Lower leg skin (tissue), 3 donors: ENCODE measurements at regions not wholly inside any gene's neighbourhood (a gene's known extent, or its start where the extent isn't known, plus 50 kb on each side); places are given as distances from the start of the nearest gene placed in this dataset.
"Not testable (repeated sequence)": the region's sequence is repeated elsewhere in the genome, so short reads cannot be mapped to it uniquely, and the experiment has no call there.

ENCODE experiments used
- POLR2A ChIP-seq, 2 donors: fragments of 450-650 bp; IDR thresholded peaks; one replicate each; pipeline ENCODE4 v1.6.1; 2016 to 2017; ENCODE audit warnings: antibody characterized with exemption in 2 of 2, mild to moderate bottlenecking in 1 of 2, moderate library complexity in 1 of 2
- TF ChIP-seq, protein P1 (sequence below), 3 donors: fragments of 450-650 bp; IDR thresholded peaks; one replicate each; pipeline ENCODE4 v1.5.1; 2016; ENCODE audit warnings: antibody characterized with exemption in 3 of 3, mild to moderate bottlenecking in 3 of 3, moderate library complexity in 2 of 3

DNA sequence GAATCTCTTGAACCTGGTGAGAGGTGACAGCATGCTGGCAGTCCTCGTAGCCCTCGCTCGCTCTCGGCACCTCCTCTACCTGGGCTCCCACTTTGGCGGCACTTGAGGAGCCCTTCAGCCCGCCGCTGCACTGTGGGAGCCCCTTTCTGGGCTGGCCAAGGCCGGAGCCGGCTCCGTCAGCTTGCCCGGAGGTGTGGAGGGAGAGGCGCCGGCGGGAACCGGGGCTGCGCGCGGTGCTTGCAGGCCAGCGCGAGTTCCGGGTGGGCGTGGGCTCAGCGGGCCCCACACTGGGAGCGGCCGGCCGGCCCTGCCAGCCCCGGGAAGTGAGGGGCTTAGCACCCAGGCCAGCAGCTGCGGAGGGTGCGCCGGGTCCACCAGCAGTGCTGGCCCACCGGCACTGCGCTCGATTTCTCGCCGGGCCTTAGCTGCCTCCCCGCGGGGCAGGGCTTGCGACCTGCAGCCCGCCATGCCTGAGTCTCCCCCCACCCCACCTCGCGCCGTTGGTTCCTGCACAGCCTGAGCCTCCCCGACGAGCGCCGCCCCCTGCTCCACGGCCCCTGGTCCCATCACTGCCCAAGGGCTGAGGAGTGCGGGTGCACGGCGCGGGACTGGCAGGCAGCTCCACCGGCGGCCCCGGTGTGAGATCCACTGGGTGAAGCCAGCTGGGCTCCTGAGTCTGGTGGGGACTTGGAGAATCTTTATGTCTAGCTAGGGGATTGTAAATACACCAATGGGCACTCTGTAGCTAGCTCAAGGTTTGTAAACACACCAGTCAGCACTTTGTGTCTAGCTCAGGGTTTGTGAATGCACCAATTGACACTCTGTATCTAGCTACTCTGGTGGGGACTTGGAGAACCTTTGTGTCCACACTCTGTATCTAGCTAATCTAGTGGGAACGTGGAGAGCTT is 328.3 kb upstream of the KLF4 start:
- TF ChIP-seq, protein P1, sequence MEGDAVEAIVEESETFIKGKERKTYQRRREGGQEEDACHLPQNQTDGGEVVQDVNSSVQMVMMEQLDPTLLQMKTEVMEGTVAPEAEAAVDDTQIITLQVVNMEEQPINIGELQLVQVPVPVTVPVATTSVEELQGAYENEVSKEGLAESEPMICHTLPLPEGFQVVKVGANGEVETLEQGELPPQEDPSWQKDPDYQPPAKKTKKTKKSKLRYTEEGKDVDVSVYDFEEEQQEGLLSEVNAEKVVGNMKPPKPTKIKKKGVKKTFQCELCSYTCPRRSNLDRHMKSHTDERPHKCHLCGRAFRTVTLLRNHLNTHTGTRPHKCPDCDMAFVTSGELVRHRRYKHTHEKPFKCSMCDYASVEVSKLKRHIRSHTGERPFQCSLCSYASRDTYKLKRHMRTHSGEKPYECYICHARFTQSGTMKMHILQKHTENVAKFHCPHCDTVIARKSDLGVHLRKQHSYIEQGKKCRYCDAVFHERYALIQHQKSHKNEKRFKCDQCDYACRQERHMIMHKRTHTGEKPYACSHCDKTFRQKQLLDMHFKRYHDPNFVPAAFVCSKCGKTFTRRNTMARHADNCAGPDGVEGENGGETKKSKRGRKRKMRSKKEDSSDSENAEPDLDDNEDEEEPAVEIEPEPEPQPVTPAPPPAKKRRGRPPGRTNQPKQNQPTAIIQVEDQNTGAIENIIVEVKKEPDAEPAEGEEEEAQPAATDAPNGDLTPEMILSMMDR (IDR thresholded peaks at IDR 0.05), result not testable (repeated sequence)
- TF ChIP-seq POLR2A (IDR thresholded peaks at IDR 0.05), result not testable (repeated sequence)
